ENCODE measurements at regions not wholly inside any gene's neighbourhood (a gene's known extent, or its start where the extent isn't known, plus 50 kb on each side); places are given as distances from the start of the nearest gene placed in this dataset.
"Not testable (repeated sequence)": the region's sequence is repeated elsewhere in the genome, so short reads cannot be mapped to it uniquely, and the experiment has no call there.

DNA sequence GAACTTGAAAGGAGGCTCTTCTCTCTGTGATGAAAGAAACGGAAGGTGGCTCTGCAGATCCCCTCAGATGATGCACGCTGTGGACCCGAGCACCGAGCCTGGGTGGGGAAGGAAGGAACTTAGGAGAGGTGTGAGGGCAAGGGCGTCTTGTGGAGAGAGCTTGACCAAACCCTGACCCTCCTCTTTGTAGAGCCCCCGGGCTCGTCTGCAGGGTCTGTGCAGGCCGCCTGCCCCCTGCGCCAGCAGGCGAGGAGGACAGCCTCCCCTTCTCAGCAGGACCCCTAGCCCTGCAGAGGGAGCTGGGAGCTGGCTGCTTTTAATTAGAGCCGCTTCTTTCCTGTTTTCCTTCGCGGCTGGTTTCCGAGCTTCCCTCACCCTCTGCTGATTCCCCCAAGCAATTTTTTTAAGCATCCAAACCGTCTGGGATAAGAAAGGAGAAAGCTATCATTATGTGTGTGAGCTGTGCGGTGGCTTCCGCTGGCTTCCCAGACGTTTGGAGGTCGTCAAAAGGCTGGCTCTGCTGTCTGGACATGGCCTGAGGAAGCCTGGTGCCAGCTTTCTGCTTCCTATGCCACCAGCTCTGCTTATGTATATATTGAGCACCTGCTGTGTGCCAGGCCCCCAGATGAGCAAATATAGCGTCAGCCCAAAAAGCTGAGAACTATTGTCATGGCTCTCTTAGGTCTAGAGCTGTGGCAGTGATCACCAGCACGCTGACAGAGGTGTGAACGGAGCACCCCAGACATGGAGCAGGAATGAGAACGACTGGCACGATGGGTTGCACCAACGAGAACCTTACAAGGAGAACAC, 160.2 kb upstream of the IRF2BP2 start:
- no peak for DNase-seq

DNA sequence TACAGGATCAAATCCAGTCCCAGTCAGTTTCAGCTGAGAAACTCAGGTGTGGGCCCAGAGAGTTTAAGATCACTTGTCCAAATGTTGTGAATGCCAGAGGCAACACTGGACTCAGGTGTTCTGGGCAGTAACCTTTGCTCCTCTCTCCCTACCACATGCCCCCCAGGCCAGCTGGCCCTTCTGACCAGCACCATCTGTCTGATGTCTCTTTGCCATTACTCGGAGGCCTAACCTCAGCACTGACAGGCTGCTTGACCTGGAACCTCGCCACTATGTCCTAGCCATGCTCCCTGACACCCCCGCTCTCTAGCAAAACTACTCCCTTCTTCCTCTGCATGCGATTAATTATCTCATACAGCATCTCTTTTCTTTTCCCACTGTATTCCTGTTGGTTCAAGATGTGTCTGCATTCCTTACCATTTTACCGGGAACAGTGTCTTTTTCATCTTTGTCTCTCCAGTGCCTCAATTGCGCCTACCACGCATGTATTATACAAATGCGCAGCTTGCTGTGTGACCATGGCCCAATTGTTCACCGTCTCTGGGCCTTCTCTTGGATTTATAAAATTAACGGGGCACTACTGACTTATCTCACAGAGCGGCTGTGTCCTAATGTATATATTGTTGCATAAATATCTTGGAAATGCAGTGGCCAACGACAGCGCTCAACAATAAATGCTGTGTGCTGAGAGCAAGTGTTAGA, 159.5 kb upstream of the IRF2BP2 start:
- DNase-seq, result no peak

DNA sequence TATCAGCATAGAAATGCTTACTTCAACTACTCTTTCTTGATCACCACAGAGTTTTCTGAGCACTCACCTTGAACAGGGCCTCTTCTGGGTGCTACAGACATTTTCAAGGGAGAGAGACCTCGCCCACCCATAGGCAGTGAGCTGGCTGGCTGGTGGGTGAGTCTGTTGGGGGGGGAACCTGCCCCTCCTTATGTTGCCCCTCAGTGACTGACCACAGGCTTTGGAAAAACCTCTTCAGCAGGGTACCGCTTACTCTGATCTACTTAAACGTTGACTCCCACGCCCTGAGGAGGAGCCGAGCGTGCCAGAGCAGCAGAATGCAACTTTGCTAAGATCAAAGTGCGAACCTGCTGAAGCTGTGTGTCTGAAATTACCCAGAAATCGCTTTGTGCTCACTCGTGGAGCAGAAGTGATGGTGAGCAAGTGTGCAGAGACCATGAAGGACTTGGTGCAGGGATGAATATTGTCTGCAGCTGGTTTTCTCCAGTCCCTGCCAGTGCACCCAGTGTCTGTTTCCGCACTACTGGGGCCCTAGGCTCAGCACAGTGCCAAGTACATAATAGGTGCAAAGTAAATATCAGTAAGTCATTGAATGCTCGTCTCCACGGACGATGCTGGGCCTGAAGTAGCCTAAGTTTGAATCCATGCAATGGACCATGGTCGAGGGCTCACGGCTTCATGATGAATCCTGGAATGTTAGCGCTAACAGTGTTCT, 158.7 kb upstream of the IRF2BP2 start:
- DNase-seq, result no peak

DNA sequence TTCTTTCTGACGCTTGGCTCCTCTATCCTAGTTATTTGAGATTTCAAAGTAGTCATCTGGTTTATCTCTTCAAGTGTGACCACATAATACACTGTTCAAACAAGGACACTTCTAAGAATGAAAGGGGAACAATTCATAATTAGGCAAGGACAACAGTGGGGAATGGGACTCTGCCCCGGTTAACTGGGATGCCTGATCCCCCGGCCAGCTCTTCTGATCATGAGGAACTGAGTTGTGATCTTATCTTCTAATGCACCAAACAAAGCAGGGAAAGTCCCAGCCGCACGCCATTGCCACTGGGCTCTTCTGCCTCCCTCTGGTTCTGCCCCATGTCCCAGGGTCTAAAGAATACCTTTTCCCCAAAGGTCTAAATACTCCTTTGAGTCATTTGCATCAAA, 158.2 kb upstream of the IRF2BP2 start:
- DNase-seq, result no peak

DNA sequence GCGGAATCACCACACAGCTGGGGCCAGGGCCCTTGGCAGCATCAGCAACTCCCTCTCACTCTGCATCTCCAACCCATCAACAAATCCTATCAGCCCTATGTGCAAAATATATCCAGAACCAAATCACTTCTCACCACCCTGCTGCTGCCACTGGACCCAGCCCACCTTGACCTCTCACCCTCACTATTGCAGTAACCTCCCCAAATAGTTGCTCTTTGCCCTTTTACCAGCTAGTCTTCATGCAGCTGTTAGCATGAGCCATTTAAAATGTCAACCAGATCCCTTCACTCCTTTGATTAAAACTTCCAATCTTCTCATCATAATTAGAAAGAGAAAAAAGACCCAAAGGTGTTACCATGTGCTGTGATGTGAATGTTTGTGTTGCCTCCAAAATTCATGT, 155.7 kb upstream of the IRF2BP2 start:
- no peak for DNase-seq

DNA sequence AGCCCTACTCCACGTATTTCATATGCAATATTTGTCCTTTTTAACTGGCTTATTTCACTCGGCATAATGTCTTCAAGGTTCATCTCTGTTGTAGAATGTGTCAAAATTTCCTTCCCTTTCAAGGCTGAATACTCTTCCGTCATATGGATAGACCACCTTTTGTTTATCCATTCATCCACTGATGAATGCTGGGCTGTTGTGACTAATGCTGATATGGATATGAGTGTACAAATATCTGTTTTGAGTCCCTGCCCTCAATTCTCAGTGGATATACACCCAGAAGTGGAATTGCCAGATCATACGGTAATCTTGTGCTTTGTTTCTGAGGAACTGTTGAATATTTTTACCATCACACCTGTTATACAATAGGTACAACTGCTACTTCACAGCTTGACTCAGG, 155.2 kb upstream of the IRF2BP2 start:
- no peak for DNase-seq

DNA sequence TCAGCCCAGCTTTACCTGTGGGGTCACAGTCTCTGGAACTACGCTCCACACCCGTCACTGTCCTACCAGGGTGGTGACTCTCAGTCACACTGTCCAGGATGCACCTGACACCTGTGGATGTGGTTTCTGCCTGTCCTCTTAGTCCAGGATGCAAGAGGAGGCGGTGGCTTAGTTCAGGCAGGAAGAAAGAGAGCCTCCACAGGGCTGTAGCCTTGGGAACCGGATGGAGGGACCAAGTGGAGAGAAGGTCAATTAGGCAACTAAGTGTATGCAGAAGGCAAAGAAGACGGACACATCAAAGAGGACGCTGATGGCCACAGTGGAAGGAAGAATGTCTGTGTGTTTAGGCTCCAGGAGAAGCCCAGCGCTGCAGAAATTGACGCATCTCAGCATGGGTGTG, 153.9 kb upstream of the IRF2BP2 start:
- no peak for DNase-seq

DNA sequence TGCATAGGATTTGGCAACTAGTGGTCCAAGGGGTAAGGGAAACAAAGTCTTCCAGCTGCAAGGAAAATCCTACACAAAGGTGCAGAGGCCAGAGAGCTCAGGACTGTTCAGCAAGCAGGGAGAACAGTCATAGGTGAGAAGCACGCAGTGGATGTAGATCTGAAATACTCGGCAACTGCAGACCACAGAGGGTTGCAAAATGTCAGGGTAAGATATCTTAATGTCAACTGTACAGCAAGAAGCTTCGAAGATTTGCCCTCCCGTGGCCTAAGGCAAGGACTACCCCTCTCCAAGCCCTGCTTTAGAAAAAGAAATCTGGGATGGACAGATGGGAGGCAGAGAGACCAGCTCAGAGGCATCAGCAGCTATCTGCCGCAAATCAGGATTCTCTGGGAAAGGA, 153.4 kb upstream of the IRF2BP2 start:
- no peak for DNase-seq

DNA sequence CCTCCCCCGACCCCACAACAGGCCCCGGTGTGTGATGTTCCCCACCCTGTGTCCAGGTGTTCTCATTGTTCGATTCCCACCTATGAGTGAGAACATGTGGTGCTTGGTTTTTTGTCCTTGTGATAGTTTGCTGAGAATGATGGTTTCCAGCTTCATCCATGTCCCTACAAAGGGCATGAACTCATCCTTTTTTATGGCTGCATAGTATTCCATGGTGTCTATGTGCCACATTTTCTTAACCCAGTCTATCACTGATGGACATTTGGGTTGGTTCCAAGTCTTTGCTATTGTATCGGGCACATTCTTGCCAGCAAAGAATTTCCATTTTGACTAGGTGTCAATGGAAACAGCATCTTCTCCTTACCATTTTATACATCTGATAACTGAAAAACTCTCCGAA, 152.1 kb upstream of the IRF2BP2 start:
- not testable (repeated sequence) for DNase-seq

DNA sequence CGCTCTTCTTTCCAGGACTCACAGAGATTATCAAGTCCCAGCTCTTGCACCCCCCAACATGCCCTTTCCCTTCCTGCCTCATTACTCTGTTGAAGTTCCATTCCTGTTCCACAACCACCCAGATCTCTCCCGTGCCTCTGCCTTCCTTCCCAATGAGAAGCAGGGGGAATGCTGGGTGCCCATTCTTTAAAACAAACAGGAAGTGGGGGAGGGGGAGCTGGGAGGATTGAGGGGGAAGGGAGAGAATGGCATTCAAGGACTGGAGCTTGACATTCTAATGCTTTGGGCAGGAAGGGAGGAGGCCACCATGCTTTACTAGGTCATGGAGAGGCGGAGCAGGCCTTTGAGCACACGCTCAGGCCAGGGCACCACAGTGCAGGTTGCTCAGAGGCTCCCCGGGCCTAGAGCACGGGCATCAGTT, 150.3 kb upstream of the IRF2BP2 start:
- DNase-seq, result no peak

DNA sequence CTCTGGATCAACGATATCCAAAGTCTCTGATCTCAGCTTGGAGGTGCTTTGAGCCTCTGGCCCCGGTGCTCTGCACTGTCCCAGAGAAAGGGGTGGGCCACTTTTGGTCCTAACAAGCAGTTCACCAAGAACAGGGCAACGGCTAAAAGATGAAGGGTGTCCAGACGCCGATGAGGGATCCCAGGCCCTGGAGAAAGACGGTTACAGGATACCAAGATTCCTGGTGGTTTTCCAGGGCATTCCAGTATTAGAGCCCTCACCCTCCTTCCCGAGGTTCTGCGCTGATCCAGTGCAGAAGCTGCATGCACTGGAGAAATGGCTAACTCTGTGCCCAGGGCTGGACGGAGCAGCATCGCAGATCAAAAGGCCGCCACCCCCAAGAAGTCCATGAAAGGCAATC, 149.9 kb upstream of the IRF2BP2 start:
- no peak for DNase-seq

DNA sequence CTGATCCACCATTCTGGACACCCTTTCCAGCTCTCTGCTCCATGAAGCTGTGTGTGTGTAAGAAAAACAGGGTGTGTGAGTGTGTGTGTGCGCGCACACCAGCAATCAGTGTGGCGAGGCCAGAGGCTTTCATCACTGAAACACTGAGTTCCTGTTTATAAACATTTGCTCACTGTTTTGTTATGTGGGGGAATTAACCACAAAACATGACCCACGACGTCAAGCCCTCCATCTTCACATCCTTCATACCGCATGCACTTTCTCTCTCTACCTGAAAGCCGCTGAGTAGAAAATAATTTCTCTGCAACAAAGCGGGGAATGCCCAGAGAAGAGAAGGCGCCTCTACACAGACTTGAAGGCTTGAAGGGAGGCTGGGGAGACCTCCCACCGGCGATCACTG, 148.9 kb upstream of the IRF2BP2 start:
- DNase-seq, result no peak

DNA sequence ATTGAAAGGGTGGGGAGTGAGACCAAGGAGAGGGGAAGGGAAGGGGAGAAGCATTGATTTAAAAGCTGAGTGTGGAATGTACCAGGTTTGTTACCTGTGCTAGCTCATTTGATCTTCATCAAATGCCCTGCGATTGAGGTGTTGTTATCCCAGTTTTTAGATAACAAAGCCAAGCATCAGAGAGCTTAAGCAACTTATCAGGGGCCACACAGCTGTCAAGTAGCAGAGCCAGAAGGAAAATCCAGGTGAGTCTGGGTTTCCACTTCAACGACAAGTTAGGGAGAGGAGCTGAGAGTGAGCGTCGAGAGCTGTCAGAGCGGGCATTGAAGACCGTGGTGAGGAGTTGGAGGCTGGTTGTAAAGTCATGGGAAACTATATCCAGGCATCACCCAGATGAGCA, 146.9 kb upstream of the IRF2BP2 start:
- DNase-seq, result no peak

DNA sequence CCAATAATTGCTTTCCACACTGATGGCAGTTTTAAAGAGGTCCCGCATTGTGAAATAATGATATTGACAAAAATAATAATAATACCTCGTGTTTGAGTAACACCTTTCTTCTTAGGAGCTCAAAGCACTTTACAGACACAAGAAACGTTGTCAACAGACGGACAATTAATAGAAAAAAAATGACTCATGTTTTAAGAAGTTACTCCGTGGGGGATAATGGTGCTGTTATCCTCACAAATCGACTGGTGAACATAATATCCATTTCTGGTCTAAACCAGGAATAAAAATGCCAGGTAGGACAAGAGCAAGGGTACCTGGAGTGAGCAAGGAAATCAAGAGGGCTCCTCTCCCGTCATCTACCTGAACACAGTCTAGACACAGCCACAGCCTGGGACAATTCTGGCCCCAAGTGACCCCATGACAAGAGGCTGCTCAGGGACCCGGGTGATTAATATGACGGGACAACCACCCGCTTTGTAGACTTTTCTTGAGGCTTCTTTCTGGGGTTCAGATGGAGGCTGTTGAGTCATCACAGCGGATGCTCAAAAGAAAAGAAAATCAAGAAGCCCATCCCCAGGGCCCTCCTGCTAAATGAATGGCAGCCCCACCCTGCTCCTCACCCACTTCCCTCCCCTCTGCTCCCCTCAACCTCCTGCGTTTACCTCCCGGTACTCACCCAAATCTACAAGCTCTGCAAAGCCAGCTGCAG, 146.2 kb upstream of the IRF2BP2 start:
- DNase-seq, result no peak

DNA sequence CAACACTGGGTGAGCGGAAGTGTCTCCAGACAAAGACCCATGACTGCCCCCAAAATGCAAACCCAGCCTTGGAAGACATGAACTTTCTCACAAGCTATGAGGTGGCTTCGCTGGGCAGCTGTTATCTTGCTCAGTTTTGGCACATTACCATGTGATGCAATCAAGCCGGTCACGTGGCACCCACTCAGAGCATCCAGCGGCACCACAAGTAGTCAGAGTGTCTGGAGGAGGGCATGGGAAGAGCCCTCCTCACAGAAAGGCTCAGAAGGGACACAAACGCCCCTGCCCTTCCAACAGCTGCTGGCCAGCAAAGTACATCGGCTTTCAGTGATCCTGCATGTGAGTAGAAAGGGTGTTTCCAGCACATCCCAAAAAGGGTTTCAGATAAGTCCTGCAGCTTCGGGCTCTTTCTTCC, 145.5 kb upstream of the IRF2BP2 start:
- DNase-seq, result peak; percentile 66

DNA sequence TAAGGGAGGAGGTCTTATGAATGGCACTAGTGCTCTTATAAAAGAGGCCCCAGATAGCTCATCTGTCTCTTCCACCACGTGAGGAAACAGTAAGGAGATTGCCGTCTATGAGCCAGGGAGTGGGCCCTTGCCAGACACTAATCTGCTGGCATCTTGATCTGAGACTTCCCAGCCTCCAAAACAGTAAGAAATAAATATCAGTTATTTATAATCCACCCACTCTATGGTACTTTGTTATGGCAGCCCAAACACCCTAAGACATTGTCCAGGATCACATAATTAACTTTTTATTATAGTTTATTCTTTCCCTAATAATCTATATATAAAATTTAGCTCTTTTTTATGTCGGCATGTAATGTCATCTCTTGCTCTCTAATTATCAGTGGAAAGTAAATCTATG, 144.0 kb upstream of the IRF2BP2 start:
- no peak for DNase-seq

DNA sequence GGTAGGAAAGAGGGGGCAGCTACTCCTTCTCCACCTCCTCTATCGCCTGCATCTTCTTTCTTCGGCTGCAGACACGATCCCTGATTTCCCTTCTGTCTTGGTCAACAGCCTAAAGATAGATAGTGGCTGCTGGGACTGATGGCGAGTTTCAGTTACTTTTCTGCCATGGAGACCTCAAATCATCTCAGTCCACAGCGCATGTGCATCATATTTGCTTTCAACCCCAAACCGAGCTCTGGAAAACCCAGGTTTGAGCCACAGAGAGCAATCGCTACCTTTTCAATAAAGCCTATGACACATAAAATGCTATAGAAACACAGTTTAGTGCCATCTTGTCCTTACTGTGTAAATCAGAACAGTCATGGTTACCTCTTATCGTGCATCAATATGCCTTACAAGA, 142.9 kb upstream of the IRF2BP2 start:
- no peak for DNase-seq

DNA sequence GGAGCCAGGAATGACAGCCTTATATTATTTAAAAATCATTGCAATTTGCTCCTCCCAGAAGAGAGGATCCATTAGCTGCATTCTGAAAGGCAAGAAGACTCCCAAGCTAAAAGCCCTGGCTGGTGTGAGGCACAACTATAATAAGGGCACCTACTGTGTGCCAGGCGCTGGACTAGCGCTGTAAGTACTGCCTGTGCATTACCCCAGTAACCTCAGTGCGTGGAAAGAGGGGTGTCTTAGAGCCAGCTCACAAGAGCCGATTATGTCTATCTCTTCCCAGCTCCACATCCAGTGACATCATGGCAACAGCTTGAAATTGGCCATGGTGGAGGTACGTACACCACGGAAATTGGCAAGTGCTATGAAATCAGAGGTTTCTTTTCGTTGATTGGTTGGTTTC, 141.7 kb upstream of the IRF2BP2 start:
- DNase-seq, result no peak

DNA sequence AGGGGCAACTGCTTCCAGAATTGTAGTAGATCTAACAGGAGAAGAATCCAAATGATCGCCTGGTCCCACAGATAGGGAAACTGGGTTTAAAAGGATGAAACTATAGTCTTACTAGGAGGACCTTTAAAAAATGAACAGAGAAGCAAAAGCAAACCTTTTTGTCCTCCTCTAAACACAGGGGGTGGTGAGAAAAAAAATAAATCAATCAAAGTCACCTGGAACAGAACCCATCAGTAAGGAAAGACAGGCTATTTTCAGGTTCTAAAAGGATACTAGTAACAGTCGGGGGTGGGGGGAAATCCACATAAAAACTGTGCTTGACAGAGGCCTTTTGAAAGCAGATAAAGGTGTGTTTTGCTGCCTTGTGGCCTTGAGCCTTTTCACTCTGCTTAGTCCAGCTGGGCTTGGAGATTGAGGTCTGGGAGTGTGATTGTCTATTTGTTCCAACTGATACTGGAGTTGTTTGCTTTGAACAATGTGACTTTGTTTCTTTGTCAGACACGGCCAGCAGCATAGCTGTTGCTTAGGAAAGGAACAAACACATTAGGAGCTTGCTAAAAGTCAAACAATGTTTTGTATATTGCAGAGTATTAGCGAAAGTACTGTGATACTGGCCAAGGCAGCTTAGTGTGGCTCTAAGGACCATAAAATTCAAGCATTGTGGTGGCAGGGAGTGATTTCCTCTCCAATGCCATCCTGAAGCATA, 141.1 kb upstream of the IRF2BP2 start:
- no peak for DNase-seq

DNA sequence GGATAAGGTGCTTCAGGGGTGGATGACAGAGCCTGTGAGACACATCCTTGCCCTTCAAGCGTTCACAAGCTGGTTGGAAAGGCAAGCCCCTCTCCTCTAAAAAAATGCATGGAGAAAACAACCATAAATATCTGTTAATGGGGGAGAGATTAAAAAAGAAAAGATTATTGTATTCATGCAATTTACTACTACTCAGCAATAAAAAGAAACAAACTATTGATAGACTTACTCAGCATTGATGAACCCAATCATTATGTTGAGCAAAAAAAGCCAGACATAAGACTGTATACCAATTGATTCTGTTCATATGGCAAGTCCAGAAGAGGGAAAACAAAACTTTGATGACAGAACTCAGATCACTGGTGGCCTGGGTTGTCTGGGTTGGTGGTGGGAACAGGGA, 138.7 kb upstream of the IRF2BP2 start:
- no peak for DNase-seq

DNA sequence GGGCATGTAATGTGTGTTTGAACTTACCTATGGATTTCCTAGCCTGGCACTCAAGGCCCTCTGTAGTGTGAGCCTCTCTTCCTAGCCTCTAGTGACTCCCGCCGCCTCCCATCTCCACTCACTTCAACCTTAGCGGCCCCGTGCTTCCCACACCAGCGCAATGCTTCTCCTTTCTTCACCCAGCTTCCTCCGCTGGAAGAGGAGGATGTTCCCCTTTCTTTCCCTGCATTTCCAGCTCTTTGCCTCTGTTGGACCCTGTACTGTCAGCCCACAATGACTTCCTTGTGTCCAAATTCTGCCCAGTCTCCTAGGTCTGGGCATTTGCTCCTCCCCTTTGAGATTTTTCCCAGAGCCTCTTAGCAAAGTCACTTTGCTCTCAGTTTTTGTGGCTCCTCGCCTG, 138.1 kb upstream of the IRF2BP2 start:
- DNase-seq, result no peak

DNA sequence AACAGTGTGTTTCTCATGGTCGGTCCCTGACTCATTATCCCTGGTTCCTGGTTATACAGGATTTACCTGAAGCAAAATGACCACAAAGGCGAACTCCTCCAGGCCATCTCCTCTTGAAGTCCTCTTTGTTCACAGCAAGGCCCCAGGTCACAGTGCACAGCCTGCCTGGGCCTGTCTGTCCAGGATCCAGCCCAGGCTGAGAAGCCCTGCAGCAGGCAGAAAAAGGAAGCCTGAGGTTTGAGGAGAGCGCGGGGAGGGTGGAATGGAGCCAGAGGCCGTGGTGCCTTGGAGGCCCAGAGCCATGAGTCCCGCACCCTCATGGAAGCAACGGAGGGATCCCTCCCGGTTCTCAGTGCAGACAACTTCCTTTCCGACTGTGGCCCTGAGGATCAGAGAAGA, 136.8 kb upstream of the IRF2BP2 start:
- no peak for DNase-seq
